Panc1 (cell line): ENCODE measurements at regions not wholly inside any gene's neighbourhood (a gene's known extent, or its start where the extent isn't known, plus 50 kb on each side); places are given as distances from the start of the nearest gene placed in this dataset.

Source experiments
- ATAC-seq: fragments of 200-7000 bp; cut with Tn5 transposase; 2 replicates; pipeline ENCODE4 v1.9.1; 2020; ENCODE audit warnings: mild to moderate bottlenecking, moderate library complexity
- BruUV-seq: library from RNA; stranded (reverse); fragments of 400-500 nt; replicated peaks from 2 replicates; lab custom pipeline; 2021; lab: Mats Ljungman, UMichigan
- CTCF ChIA-PET: fragments of 300-600 bp; sonication (Branson Sonifier 250); formaldehyde crosslinking; loops from one replicate; lab custom pipeline; 2022; ENCODE audit warnings: antibody characterized with exemption; lab: Charles Lee
- POLR2A ChIA-PET: fragments of 300-600 bp; sonication (Branson Sonifier 250); formaldehyde crosslinking; loops from one replicate; lab custom pipeline; 2022; ENCODE audit warnings: antibody characterized with exemption; lab: Charles Lee
- DNase-seq: peaks from one replicate; pipeline ENCODE4 v3.0.0-alpha.2; 2010; ENCODE audit warnings: low read depth, low spot score
- H3K27ac ChIP-seq: 2 replicates; pipeline ENCODE4 v1.5.1; 2011; ENCODE audit warnings: mild to moderate bottlenecking, low read length, inconsistent platforms
- H3K27me3 ChIP-seq: fragments of 200-500 bp; sonication (Bioruptor generic); 2 replicates; pipeline ENCODE4 v1.6.0; 2014; ENCODE audit warnings: low read length, inconsistent platforms; ENCODE audit not compliant: control insufficient read depth, insufficient read depth
- H3K36me3 ChIP-seq: fragments of 200-500 bp; sonication (Bioruptor generic); 2 replicates; pipeline ENCODE4 v1.5.1; 2014; ENCODE audit warnings: inconsistent platforms, mild to moderate bottlenecking, low read length, moderate library complexity; ENCODE audit not compliant: control insufficient read depth, insufficient read depth
- H3K4me1 ChIP-seq: 2 replicates; pipeline ENCODE4 v1.5.1; 2011; ENCODE audit warnings: inconsistent platforms, mild to moderate bottlenecking, low read length, moderate library complexity; ENCODE audit not compliant: control insufficient read depth, insufficient read depth
- H3K4me3 ChIP-seq, 2 experiments: 2 replicates each; pipeline ENCODE4 v1.5.1; 2011 to 2012; ENCODE audit warnings: low read depth in 2 of 2, low read length in 2 of 2, mild to moderate bottlenecking in 2 of 2, inconsistent platforms in 1 of 2, moderate library complexity in 1 of 2
- H3K9me3 ChIP-seq: fragments of 200-500 bp; sonication (Bioruptor generic); 2 replicates; pipeline ENCODE4 v1.5.1; 2014; ENCODE audit warnings: low read depth, mild to moderate bottlenecking, inconsistent platforms, low read length, moderate library complexity; ENCODE audit not compliant: control insufficient read depth, insufficient read depth
- CTCF ChIP-seq: fragments of 450-650 bp; IDR thresholded peaks from 2 replicates; pipeline ENCODE4 v1.5.1; 2017; ENCODE audit warnings: mild to moderate bottlenecking
- POLR2AphosphoS5 ChIP-seq: IDR thresholded peaks from 2 replicates; pipeline ENCODE4 v1.6.1; 2012; ENCODE audit warnings: mild to moderate bottlenecking, low read depth, low read length, moderate library complexity
- REST ChIP-seq, 2 experiments: IDR thresholded peaks; 2 replicates each; pipeline ENCODE4 v1.6.1; 2011 to 2012; ENCODE audit warnings: low read depth in 2 of 2, control low read depth in 1 of 2, low read length in 1 of 2, mild to moderate bottlenecking in 1 of 2, moderate library complexity in 1 of 2; ENCODE audit not compliant: insufficient read depth in 1 of 2
- SIN3A ChIP-seq: IDR thresholded peaks from 2 replicates; pipeline ENCODE4 v1.6.1; 2012; ENCODE audit warnings: low read depth, mild to moderate bottlenecking, low read length, moderate library complexity, borderline replicate concordance; ENCODE audit not compliant: insufficient read depth
- TCF7L2 ChIP-seq: IDR thresholded peaks from 2 replicates; pipeline ENCODE4 v1.6.1; 2011; ENCODE audit warnings: mild to moderate bottlenecking, low read depth, low read length, inconsistent platforms
- in situ Hi-C: cut with HindIII; loops from 2 replicates; pipeline ENCODE4 v1.10.0; 2016; ENCODE audit warnings: low sequenced_read_pairs, low pct_unique_long_range_greater_than_20kb
- intact Hi-C: fragments of 100-400 bp; cut with micrococcal nuclease; formaldehyde crosslinking; loops from one replicate; pipeline ENCODE4 v1.10.0; 2022; ENCODE audit not compliant: unreplicated experiment

DNA sequence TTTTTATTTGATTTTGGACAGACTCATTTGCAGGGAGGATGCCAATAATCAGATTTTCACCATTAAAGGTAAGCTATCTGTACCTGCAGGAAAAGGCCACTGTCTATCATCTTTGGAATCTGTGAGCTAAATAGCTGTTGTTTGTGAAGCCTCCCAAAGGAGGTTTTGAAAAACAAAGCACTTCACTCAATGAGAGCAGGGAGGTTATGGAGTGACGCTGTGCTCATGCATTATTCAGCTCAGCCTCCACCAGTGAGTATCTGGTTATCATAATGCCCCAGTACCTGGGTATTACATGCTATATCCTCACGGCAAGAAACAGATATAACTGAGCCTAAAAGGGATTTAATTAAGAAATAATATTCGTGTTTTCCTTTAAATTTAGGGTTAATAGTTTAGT, 189.6 kb upstream of the PIK3C3 start:
- H3K27ac ChIP-seq = no peak overlapping the region
- BruUV-seq = no TSS peak
- ChIA-PET POLR2A (no interaction called here), CTCF (no interaction called here)
- H3K27me3 ChIP-seq = no peaks in the 10 kb centered on the region
- DNase-seq = no peak
- in situ Hi-C loops (no loop called here), intact Hi-C loops (no loop called here)
- no peak for ATAC-seq
- TF ChIP-seq POLR2AphosphoS5 (no peak), TCF7L2 (no peak), CTCF (no peak), REST (IDR thresholded peaks at IDR 0.05; ENCODE audit: insufficient read depth in 1 of 2, low read depth in 2 of 2, low read length in 1 of 2) (no peak), SIN3A (no peak)
- H3K9me3 ChIP-seq = no peaks in the 10 kb centered on the region
- no peaks in the 10 kb centered on the region for H3K36me3 ChIP-seq
- H3K4me3 ChIP-seq = no peak overlapping the region
- H3K4me1 ChIP-seq = no peaks in the 10 kb centered on the region

GRCh38 chr18:41763361-41763760, 191.7 kb upstream of the PIK3C3 start:
- H3K9me3 ChIP-seq = no peaks in the 10 kb centered on the region
- no peak overlapping the region for H3K27ac ChIP-seq
- ChIA-PET POLR2A (no interaction called here), CTCF (no interaction called here)
- no peak overlapping the region for H3K4me3 ChIP-seq
- in situ Hi-C loops = no loop called here
- no peaks in the 10 kb centered on the region for H3K36me3 ChIP-seq
- no peak for DNase-seq
- no peaks in the 10 kb centered on the region for H3K4me1 ChIP-seq
- H3K27me3 ChIP-seq = no peaks in the 10 kb centered on the region
- no TSS peak for BruUV-seq
- TF ChIP-seq TCF7L2 (no peak), CTCF (no peak), REST (IDR thresholded peaks at IDR 0.05; ENCODE audit: insufficient read depth in 1 of 2, low read depth in 2 of 2, low read length in 1 of 2) (no peak), POLR2AphosphoS5 (no peak), SIN3A (no peak)
- intact Hi-C loops = no loop called here
- ATAC-seq = no peak
